ENCODE measurements at regions not wholly inside any gene's neighbourhood (a gene's known extent, or its start where the extent isn't known, plus 50 kb on each side); places are given as distances from the start of the nearest gene placed in this dataset.

GRCh38 chr10:111953949-111954348 is 229.6 kb downstream of the GPAM start:
- DNase-seq, result no peak

- no peak for DNase-seq
These were observed 229.2 kb downstream of the GPAM start for GRCh38 chr10:111954386-111954785.

- DNase-seq, result no peak
These were observed 226.7 kb downstream of the GPAM start for GRCh38 chr10:111956841-111957240.

GRCh38 chr10:111962951-111963350 is 220.6 kb downstream of the GPAM start:
- no peak for DNase-seq

DNA sequence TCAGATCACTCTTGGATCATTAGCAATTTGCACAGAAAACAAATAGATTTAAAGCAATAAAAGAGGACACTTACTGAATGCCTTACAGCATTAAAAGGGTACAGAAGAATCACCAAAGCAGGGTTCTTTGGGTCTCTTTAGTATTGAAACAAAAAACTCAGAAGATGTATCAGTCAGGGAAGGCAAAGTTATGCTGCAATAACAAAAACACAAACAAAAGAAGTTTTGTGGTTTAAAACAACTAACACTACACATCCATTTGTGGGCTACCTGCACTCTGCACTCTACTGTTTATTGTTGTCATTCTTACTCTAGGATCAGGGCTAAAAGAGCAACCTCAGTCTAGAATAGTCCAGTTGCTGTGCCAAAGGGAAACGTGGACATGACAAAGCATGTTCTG is 216.4 kb downstream of the GPAM start:
- DNase-seq, result no peak

DNA sequence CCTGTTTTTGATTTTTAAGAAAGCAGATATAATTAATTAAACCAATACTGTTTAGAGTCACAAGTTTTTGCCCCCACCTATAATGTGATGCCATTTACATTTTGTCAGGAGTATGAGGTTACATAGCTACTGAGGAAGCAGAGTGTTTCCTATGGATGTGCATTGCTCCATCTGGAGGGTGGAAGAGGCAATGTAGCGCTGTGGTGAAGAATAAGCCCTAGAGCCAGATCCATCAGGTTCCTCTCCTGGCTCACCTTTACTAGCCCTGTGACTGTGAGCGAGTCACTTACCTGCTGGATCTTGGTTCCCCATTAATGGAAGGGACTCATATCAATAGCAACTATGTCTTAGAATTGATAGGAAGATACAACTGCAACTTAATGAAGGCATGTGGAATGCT is 216.0 kb downstream of the GPAM start:
- no peak for DNase-seq

- no peak for DNase-seq
These were observed 214.9 kb downstream of the GPAM start for GRCh38 chr10:111968647-111969046.

DNA sequence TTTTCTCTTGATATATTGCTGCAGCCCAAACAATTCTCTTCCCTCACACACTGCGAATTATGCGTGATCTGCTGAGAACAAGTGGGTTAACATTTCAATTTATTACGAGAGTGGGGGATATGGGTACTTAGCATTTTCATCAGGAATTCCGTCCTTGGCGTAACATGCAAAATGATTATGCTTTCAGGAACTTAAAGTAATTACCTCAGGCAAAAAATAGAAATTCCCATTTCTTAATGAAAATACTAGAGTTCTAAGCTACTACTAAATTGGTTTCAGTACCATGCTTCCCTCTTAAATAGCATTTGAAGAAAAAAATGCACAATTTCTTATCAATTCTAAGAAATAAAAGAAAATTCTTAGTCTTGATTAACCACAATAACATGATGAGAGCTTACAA is 213.5 kb downstream of the GPAM start:
- DNase-seq, result no peak

- DNase-seq, result no peak
These were observed 211.5 kb downstream of the GPAM start for GRCh38 chr10:111972109-111972508.

DNA sequence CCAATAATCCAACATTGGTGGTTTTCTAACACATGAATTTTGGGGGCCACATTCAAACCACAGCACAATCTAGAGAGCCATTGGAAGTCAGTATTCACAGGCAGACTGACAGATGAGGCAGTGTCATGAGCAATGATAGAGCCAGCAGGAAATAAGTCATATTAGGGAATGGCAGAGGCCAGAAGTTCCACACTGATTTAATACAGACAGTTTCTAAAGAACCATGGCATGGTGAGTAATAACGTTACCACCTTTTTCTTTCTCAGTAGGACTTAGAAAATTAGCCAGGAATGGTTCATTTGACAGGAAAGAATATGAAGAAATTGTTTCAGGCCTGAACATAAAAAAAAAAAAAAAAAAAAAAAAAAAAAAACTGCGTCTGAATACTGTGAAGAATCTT is 210.3 kb downstream of the GPAM start:
- no peak for DNase-seq

DNA sequence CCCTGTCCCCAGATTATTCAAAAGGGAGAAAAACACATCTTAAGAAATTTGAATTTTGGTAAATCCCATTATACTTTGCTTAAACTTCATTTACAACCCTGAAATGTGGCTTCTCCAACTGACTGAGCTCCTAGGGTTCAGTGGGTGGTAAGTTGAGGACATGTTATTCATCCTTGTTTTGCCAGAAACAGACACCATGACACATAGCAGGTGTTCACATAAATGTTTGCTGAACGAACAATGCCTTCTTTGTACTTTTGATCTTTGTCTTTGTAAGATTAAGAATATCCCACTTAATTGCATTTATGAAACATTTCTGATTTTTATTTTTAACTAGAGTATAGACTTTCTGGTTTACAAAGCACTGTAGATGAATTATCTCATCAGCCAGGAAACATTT is 209.7 kb downstream of the GPAM start:
- no peak for DNase-seq

- DNase-seq, result no peak
These were observed 209.2 kb downstream of the GPAM start for GRCh38 chr10:111974325-111974724.

DNA sequence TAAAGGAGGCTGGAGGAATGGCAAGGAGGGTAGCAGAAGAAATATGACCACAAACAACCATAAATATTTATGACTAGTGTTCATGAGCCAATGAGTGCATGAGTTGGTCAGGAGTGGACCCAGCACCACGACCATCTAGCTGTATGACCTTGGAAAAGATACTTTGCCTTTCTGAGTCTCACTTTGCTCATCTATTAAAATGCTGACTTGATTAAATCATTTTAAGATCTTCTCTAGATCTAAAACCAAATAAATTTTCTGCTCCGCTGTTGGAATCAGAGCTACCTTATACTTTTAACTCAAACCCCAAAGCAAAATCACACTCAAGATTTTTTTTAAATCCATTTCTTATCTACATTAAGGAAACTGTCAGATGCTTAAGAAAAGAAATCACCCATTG is 207.0 kb downstream of the GPAM start:
- DNase-seq, result no peak

DNA sequence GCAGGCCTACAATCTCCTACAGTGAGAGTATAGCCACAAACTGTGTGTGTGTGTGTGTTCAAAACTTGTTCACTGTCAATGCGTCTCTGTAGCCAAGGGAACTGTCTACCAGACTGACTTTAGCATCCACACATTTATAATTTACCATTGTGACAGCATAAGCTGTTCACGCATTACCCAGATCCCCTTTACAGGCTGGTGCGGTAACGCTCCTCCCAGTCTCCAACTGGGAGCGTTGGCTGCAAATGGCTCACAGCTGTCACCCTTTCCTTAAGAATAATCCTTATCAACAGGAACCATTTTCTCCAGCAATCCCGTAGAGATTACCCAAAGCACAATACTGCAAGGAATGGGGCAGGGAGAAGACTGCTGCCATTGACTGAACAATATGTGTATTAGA is 199.5 kb downstream of the GPAM start:
- no peak for DNase-seq

DNA sequence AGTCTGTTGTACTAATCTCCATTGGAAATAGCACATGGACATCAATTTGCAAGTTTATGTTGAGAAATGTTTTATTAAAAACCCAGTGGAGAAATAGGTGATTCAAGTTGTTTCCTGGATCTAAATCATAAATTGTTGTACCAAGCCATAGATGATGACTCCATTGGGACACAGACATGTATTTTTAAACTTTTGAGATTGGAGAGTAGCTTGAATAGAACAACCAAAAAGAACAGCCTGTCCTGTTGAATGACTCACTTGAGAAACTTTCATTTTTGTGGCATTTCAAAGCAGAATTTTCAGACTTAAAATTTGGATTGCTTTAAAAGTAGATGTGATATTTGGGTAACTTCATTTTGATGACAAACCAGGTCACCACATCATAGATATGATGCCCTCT is 197.5 kb downstream of the GPAM start:
- no peak for DNase-seq

GRCh38 chr10:111988646-111989045 is 194.9 kb downstream of the GPAM start:
- no peak for DNase-seq

GRCh38 chr10:111989136-111989911 is 194.2 kb downstream of the GPAM start:
- no peak for DNase-seq

GRCh38 chr10:111990734-111991133 is 192.8 kb downstream of the GPAM start:
- DNase-seq, result no peak

- no peak for DNase-seq
These were observed 190.2 kb downstream of the GPAM start for GRCh38 chr10:111993321-111993720.

DNA sequence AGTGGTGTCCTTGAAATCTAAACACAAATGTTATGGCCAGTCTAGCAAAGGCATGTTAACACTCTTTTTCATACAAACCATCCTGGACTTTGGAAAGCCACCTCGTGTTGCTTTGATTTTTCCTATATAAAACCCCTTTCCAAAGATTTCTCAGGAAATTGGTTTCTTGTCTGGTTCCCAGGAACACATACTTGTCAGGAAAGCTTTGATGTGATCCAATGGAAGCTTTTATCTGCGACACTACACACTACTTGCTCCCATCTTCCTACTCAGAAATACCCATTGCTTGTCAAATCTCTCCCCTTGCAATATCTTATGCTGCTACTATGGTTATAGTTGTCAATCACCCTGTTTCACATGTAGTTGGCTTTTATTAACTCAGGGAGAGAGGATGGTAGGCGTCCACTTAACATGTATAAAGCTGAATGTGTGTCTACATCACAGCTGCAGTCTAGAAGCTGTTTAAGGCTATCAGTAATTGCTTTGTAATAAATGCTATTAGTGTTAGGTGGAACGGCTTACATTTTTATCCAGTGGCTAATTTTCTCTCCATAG is 189.6 kb downstream of the GPAM start:
- no peak for DNase-seq

- no peak for DNase-seq
These were observed 187.5 kb downstream of the GPAM start for GRCh38 chr10:111996103-111996502.

GRCh38 chr10:111998728-111999127 is 184.8 kb downstream of the GPAM start:
- no peak for DNase-seq

- no peak for DNase-seq
These were observed 184.2 kb downstream of the GPAM start for GRCh38 chr10:111999205-111999914.

DNA sequence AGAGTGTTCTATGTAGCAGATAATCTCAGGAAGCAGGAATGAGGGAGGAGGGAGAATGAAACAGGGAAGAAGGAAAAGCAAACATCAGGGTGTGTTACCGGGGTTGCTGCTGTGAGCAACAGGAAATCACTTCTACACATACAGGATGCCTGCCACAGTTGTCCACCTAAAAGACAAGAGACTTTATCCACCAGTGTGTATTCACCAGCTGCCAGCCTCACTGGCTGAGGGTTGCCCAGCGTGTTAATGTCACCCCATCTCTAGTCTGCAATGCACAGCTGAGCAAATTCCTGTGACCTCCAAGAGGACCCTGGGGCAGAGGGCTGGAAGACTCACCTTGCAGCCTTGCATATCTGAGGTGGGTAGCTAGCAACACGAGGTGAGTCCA is 183.7 kb downstream of the GPAM start:
- no peak for DNase-seq
